ENCODE measurements at regions not wholly inside any gene's neighbourhood (a gene's known extent, or its start where the extent isn't known, plus 50 kb on each side); places are given as distances from the start of the nearest gene placed in this dataset.
"Not testable (repeated sequence)": the region's sequence is repeated elsewhere in the genome, so short reads cannot be mapped to it uniquely, and the experiment has no call there.

GRCh38 chr7:156021471-156021870 lies 209.2 kb upstream of the SHH start:
- FAIRE-seq = no peak

GRCh38 chr7:156020566-156020965 lies 208.3 kb upstream of the SHH start:
- no peak for FAIRE-seq

GRCh38 chr7:156019776-156020565 lies 207.7 kb upstream of the SHH start:
- no peak for FAIRE-seq

GRCh38 chr7:156019308-156019707 lies 207.0 kb upstream of the SHH start:
- FAIRE-seq = no peak

- FAIRE-seq = no peak
Measured at GRCh38 chr7:156017916-156018700, 205.8 kb upstream of the SHH start.

GRCh38 chr7:156017431-156017830 lies 205.2 kb upstream of the SHH start:
- no peak for FAIRE-seq

- FAIRE-seq = no peak
Measured at GRCh38 chr7:156015237-156016020, 203.2 kb upstream of the SHH start.

GRCh38 chr7:156014808-156015207 lies 202.5 kb upstream of the SHH start:
- no peak for FAIRE-seq

GRCh38 chr7:156014201-156014600 lies 201.9 kb upstream of the SHH start:
- FAIRE-seq = no peak

GRCh38 chr7:156012412-156012811 lies 200.1 kb upstream of the SHH start:
- FAIRE-seq = no peak

GRCh38 chr7:156009569-156009968 lies 197.3 kb upstream of the SHH start:
- FAIRE-seq = no peak

- FAIRE-seq = not testable (repeated sequence)
Measured at GRCh38 chr7:156006876-156007275, 194.6 kb upstream of the SHH start.

GRCh38 chr7:156006024-156006423 lies 193.8 kb upstream of the SHH start:
- FAIRE-seq = no peak

- no peak for FAIRE-seq
Measured at GRCh38 chr7:156005202-156005691, 193.0 kb upstream of the SHH start.

- FAIRE-seq = no peak
Measured at GRCh38 chr7:156004265-156005201, 192.3 kb upstream of the SHH start.

GRCh38 chr7:156003220-156004162 lies 191.2 kb upstream of the SHH start:
- FAIRE-seq = no peak

GRCh38 chr7:156002362-156003066 lies 190.3 kb upstream of the SHH start:
- FAIRE-seq = no peak

- no peak for FAIRE-seq
Measured at GRCh38 chr7:156001496-156002260, 189.4 kb upstream of the SHH start.

Measured in TTC549 (cell line).